Neutrophil (primary cell): ENCODE measurements at regions not wholly inside any gene's neighbourhood (a gene's known extent, or its start where the extent isn't known, plus 50 kb on each side); places are given as distances from the start of the nearest gene placed in this dataset.

Experiments used
- H3K27ac ChIP-seq: fragments of 200-600 bp; sonication (generic); 2 replicates; pipeline ENCODE4 v1.5.1; 2016; ENCODE audit warnings: mild to moderate bottlenecking, moderate library complexity
- H3K27me3 ChIP-seq: fragments of 200-600 bp; sonication (generic); 2 replicates; pipeline ENCODE4 v1.6.0; 2016; ENCODE audit warnings: mild to moderate bottlenecking
- H3K36me3 ChIP-seq: fragments of 200-600 bp; sonication (generic); 2 replicates; pipeline ENCODE4 v1.5.1; 2017
- H3K4me1 ChIP-seq, 2 experiments: fragments of 200-600 bp in 1 of 2; sonication (generic) in 1 of 2; 1 replicate in 1 of 2; 2 replicates in 1 of 2; pipeline versions ENCODE4 v1.5.1 to v1.6.1; 2013 to 2016; ENCODE audit warnings: low read depth in 1 of 2, low read length in 1 of 2, mild to moderate bottlenecking in 1 of 2, moderate library complexity in 1 of 2; ENCODE audit not compliant: control insufficient read depth in 1 of 2, insufficient read depth in 1 of 2
- H3K4me3 ChIP-seq, 2 experiments: fragments of 200-600 bp in 1 of 2; sonication (generic) in 1 of 2; 1 replicate in 1 of 2; 2 replicates in 1 of 2; pipeline ENCODE4 v1.5.1; 2013 to 2016; ENCODE audit warnings: low read depth in 1 of 2, low read length in 1 of 2, mild to moderate bottlenecking in 1 of 2, moderate library complexity in 1 of 2
- H3K9me3 ChIP-seq: fragments of 200-600 bp; sonication (generic); 2 replicates; pipeline ENCODE4 v1.5.1; 2016
- CTCF ChIP-seq: fragments of 200-600 bp; sonication (generic); IDR thresholded peaks from 2 replicates; pipeline ENCODE4 v1.5.1; 2016; ENCODE audit warnings: antibody characterized with exemption

- no peak for TF ChIP-seq CTCF
- Histone ChIP-seq H3K36me3 (no peaks in the 10 kb centered on the region), H3K4me3 (no peak overlapping the region), H3K4me1 (peaks cover 20 to 24% of the 10 kb centered on the region in 2 experiments), H3K27ac (no peak overlapping the region), H3K9me3 (no peaks in the 10 kb centered on the region), H3K27me3 (no peaks in the 10 kb centered on the region)
Measured at GRCh38 chr3:153295901-153296300, 133.9 kb downstream of the RAP2B start.

- Histone ChIP-seq H3K27ac (no peak overlapping the region), H3K9me3 (no peaks in the 10 kb centered on the region)
- no peak for TF ChIP-seq CTCF
Measured at GRCh38 chr3:153305189-153305588, 143.2 kb downstream of the RAP2B start.

GRCh38 chr3:153311541-153311940 lies 149.5 kb downstream of the RAP2B start:
- Histone ChIP-seq H3K4me1 (peaks cover 0 to 4% of the 10 kb centered on the region in 2 experiments), H3K36me3 (no peaks in the 10 kb centered on the region), H3K27me3 (no peaks in the 10 kb centered on the region), H3K4me3 (no peak overlapping the region), H3K27ac (no peak overlapping the region), H3K9me3 (no peaks in the 10 kb centered on the region)
- no peak for TF ChIP-seq CTCF

More at GRCh38 chr3:153305189-153305588, 143.2 kb downstream of the RAP2B start:
- Histone ChIP-seq H3K4me3 (no peak overlapping the region), H3K27me3 (no peaks in the 10 kb centered on the region), H3K4me1 (no peaks in the 10 kb centered on the region), H3K36me3 (no peaks in the 10 kb centered on the region)

- H3K27ac ChIP-seq: no peak overlapping the region
Measured at GRCh38 chr3:153313302-153313965, 151.4 kb downstream of the RAP2B start.

GRCh38 chr3:153314038-153314437 lies 152.0 kb downstream of the RAP2B start:
- TF ChIP-seq CTCF: no peak
- peaks cover 0 to 4% of the 10 kb centered on the region in 2 experiments for H3K4me1 ChIP-seq
- no peak overlapping the region for H3K27ac ChIP-seq
- H3K9me3 ChIP-seq: no peaks in the 10 kb centered on the region
- no peaks in the 10 kb centered on the region for H3K36me3 ChIP-seq
- H3K4me3 ChIP-seq: no peak overlapping the region
- H3K27me3 ChIP-seq: no peaks in the 10 kb centered on the region

More at GRCh38 chr3:153313302-153313965, 151.4 kb downstream of the RAP2B start:
- Histone ChIP-seq H3K4me1 (peaks cover 0 to 4% of the 10 kb centered on the region in 2 experiments), H3K36me3 (no peaks in the 10 kb centered on the region), H3K4me3 (no peak overlapping the region), H3K27me3 (no peaks in the 10 kb centered on the region), H3K9me3 (no peaks in the 10 kb centered on the region)
- no peak for TF ChIP-seq CTCF
